RPMI8226 (cell line): ENCODE measurements at regions not wholly inside any gene's neighbourhood (a gene's known extent, or its start where the extent isn't known, plus 50 kb on each side); places are given as distances from the start of the nearest gene placed in this dataset.

ENCODE experiments used
- DNase-seq: peaks from one replicate; pipeline ENCODE4 v3.0.0-alpha.2; 2015

DNA sequence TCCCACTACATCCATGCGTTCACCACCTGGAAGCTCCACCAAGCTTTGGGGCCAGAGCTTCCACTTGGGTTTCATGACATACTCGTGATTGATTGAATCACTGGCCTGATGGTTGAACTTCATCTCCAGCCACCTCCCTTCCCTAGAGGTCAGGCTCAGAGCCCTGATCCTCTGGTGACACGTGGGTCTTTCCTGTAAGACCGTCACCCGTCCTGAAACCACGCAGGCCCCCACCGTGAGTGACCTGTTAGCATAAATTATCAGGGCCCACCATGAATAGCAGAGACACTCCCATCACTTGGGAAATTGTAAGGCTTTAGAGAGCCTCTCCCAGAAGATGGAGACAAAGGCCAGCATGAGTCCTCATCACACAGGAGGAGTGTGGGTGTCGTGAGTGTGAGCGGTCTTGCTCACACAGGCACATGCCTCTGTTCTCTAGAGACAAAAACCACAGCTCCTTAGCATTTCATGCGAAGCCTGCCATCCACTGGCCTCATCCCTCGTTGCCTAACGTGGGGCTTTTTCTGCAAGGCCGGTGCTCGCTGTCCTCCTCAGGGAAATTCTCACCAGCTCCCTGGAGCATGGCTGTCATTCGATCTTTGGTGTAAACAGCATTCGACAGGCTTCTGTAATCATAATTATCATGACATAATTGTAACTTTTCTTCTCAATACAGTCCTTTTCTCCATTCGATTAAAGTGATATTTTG, 65.1 kb upstream of the DUSP22 start:
- no peak for DNase-seq

DNA sequence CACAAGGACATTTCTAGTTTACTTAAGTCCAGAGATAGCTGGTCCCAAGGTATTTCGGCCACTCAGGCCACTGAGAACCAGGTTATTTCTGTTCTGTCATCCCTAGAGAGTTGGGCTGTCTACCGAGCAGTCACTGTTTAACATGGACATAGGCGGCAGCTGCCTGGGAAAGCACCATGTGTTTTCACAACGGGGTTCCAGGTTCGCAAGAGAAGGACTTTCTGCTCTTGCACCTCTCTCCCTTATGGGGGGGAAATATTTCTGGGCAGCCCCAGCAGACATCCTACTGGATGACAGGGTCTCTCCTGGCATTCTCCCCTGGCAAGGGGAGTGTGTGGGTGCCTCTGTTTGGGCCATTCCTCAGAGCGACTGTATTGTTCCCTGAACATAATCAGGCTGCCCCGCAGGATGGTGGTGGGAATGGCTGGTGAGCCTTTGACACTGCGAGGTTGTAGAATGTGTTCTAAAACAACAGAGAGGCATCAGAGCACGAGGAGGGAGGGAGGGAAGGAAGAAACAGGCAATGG, 64.4 kb upstream of the DUSP22 start:
- DNase-seq, result no peak

DNA sequence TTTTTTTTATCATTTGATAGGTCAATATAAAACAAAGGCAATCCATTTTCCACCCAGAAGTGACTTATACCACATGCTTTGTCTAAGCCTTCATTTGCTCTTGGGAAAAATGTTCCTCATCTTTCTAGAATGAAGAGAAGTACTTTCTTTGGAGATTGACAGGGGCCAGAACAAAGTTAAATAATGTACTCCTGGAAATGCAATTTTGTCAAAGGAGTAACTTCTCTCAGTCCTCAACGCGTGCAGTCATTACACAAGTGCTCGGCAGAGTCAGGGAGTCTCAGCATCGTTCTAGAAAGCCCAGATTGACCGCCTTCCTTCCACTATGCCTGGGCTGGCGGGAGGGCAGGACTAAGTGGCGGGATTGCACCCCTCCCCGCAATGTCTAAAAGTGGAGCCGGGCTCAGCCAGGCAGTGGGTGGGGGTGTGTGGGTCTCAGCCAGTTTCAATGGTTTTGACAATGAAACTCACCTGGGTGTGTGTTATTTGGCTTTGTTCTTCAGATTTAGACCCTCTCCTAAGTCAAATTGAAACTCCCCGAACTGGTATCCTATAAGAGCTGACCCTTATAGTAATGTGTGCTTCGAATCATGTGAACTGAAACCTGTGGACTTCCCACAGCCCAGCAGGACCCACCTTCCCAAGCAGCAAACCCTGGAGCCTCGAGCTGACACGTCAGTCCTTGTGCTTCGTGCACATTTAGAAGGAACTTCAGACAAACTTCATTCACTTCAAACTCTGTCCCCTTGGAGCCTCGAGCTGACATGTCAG, 63.2 kb upstream of the DUSP22 start:
- DNase-seq, result no peak

DNA sequence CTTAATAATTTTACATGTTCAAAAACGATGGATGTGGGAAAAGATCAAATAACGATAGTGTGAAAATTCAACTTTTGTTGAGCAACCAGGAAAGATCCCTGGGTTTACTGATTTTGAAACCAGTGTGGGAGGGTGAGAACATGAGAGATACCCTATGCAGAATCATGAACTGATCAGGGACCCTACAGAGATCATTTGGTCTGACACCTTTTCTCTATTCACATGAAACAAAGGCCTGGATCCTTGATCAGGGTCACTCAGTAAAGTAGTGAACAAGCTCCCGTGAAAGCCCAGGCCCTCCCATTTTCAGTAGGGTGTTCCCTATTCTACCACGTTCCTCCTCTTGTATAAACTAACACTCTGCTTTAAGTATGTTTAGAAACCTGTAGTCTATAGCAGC, 60.5 kb upstream of the DUSP22 start:
- DNase-seq, result no peak

DNA sequence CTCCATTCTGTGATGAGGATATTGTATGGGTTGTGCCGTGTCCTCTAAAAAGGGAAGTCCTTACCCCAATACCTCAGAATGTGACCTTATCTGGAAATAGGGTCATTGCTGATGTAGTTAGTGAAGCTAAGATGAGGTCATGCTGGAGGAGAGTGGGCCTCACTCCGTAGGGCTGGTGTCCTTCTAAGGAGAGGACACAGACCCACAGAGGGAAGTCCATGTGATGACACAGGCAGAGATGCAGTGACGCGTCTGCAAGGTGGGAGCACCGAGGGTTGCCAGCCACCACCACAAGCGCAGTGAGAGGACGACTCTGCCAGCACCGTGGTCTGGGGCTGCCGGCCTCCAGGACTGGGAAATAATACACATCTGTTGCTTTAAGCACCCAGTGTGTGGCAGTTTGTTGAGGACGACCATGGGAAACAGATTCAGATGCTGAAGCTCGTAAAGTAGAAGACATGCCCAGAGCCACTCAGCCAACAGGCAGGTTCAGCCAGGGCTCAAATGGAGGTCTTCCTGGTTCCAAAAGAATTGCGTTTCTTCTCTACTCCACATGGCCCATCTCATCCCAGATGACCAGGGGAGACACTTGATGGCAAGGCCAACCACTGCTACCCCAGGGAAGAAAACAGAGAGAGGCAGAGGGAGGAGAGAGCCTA, 59.2 kb upstream of the DUSP22 start:
- no peak for DNase-seq

DNA sequence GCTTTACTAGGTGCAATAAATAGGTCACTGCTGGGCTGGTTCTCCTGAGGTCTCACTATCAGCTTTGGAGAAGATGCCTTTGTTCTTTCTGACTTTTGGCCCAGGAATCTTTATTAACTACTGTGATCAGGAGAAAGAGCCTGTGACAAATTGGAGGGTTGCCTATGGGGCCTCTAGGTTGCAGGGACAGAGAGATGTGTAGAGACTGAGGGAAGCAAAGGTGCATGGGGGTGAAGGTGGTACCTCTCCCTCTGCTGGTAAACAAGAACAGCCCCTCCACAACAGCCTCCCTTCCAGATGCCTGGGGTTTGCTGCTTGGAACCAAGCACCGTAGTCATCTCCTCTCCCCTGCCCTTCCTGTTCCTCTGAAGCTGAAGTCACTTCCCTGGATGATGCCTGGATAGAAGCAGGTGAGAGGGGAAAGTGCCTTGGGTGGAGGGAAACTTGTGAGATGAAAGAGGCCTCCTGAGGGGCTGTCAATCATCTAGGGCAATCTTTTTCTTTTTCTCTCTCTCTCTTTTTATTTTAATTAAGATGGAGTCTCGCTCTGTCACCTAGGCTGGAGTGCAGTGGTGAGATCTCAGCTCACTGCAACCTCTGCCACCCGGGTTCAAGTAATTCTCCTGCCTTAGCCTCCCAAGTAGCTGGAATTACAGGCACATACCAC, 57.4 kb upstream of the DUSP22 start:
- DNase-seq, result no peak

DNA sequence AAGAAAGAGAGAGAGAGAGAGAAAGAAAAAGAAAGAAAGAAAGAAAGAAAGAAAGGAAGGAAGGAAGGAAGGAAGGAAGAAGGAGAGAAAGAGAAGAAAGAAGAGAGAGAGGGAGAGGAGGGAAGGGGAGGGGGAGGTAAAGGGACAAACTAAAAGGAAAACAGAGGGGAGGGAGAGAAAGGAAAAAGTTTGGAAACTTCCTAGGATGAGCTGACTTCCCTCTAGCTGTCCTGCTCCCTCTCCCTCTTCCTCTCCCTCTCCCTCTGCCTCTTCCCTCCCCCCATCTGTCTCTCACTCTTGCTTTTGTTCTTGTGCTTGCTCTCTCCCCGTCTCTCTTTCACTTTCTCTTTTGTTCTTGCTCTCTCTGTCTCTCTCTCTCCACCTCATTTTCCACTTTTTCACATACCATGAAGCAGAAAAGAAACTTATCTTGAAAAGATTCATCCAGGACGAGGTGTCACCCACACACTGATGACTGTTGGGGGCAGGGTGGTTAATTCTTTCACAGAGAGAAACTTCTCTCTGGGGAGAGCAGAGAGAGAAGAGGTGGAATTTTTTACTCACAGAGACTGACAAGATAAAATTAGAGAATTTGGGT, 56.4 kb upstream of the DUSP22 start:
- DNase-seq, result peak; percentile 83

DNA sequence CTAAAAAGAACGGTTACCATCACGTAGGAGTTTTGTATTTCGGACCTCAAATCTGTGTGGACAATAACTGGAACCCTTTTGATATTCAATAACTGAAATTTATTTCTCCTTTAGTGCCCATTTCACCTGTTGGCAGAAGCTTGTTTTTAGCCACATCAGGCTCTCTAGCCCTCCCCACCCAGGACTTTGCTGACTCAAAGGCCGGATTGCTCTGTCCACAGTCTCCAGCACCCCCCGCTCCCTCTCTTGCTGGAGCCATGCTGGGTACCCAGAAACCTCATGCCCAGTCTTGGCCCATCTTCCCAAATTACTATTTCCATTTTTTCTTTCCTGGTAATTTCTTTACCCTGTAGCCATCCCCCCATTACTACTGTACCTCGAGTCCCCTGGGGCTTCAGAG, 55.8 kb upstream of the DUSP22 start:
- no peak for DNase-seq

DNA sequence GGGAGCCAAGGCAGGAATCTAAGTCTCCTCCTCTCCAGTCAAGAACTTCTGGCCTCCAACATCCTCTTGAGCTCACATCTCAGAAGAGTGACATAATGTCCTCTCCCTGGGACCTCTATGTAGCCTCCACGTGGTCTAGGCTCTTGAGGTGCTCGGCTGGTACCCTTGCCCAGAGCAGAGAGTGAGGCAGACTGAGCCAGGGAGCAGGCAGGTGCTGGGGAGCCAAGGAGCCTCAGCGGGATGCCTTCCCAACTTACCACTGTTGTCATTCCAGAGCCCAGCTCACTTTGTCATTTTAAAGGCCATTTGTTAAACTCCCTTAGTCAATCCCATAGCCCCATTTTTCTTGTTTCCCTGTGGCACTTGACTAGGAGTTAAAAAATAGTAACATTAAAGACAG, 52.1 kb upstream of the DUSP22 start:
- DNase-seq, result no peak

DNA sequence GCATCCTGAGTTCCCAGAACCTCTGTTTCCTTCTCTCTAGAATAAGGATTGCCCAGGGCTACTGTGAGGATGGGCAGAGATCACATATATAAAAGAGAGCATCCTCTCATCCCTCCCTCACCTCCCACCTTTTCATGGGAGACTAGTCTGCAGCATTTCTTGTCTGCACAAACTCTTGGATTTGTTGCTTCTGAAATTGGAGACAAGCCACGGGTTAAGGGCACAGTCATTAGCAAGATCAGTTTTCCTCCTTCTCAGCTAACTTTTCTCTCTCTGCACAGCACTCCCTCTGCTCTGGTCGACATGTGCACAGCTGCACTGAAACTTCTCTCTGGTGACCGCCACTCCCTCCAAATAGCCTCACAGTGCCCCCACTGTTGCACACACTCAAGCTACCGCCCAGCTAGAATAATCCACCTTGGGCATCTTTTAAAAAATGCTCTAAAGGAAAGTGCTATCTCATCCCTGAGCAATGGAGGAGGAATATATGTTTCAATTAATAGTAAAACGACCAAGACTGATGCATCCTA, 50.9 kb upstream of the DUSP22 start:
- DNase-seq, result peak; percentile 61
